ENCODE measurements at regions not wholly inside any gene's neighbourhood (a gene's known extent, or its start where the extent isn't known, plus 50 kb on each side); places are given as distances from the start of the nearest gene placed in this dataset.

DNA sequence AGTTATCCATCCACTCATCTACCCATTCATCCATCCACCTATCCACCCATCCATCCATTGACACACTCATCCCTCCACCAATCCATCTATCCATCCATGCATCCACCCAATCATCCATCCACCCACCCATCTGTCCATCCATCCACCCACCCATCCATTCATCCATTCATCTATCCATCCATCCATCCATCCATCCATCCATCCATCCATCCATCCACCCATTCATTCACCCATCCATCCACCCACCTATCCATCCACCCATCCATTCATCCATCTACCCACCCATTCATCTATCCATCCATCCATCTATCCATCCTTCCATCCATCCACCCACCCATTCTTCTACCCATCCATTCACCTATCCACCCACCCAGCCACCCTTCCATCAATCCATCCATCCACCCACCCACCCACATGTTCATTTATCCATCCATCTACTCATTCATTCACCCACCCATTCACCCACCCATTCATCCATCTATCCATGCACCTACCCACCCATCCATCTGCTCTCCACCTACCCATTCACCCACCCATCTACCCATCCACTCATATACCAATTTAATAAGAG, 193.8 kb upstream of the ARID2 start:
- TF ChIP-seq GATA3 (IDR thresholded peaks at IDR 0.05; ENCODE audit: low read depth, low read length) = no peak
- no peak for TF ChIP-seq GATA2 (IDR thresholded peaks at IDR 0.05; ENCODE audit: low read depth, low read length)
